ENCODE measurements at regions not wholly inside any gene's neighbourhood (a gene's known extent, or its start where the extent isn't known, plus 50 kb on each side); places are given as distances from the start of the nearest gene placed in this dataset.

DNA sequence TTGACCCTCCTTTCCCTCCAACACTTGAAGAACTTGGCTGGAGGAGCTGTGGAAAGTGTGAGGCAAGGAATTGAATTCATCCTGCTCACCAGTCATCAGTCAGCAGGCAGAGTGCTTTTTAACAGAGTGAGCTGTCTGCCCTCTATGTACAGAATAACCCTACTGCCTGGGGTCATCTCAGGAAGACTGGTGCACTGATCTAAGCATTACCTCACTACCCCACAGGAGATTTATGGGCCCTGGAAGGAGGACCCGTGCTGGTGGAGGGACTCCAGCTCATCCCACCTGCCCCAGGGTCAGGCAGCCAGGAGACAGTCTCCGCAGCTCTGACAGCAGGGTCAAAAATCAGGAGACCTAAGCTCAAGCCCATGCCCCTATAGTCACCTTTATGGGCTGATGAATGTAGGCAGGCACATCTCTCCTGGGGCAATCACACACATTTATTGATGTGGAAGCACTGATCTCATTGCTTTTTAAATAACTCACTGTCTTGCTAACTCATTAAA, 270.8 kb upstream of the SESN3 start:
- no peak for DNase-seq (ENCODE audit: low read depth, low spot score)
- Histone ChIP-seq H3K9ac (ENCODE audit: insufficient read length) (no peak overlapping the region), H3K27ac (no peak overlapping the region), H3K36me3 (ENCODE audit: insufficient read depth, low read length) (no peaks in the 10 kb centered on the region), H3K9me3 (ENCODE audit: low read depth, low read length) (no peaks in the 10 kb centered on the region), H3K4me3 (no peak overlapping the region)
- TF ChIP-seq EZH2 (IDR thresholded peaks at IDR 0.05) = no peak
- no peak for TF ChIP-seq POLR2AphosphoS5 (IDR thresholded peaks at IDR 0.05; ENCODE audit: borderline replicate concordance, low read depth, low read length)
- TF ChIP-seq FOXP2 (optimal IDR thresholded peaks at IDR 0.05; ENCODE audit: control extremely low read depth, extremely low read length, insufficient read depth) = no peak

DNA sequence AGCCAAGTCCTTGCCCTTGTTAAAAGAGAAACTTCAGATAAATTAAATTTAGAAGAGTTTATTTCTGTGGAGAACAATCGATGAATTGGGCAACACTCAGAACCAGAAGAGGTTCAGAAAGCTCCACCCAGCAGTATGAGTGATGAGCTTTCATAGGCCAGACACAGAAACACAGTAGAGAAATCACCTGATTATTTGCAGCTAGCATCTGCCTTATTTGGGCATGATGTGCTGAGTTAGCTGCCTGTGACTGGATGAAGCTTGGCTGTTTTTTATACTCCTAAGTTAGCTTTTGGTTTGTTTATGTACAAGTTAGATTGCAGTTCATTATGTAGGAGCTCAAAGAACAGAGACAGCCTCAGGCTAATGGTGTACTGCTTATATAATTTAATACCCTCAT, 269.5 kb upstream of the SESN3 start:
- TF ChIP-seq POLR2AphosphoS5 (IDR thresholded peaks at IDR 0.05; ENCODE audit: borderline replicate concordance, low read depth, low read length) (no peak), EZH2 (IDR thresholded peaks at IDR 0.05) (no peak), FOXP2 (optimal IDR thresholded peaks at IDR 0.05; ENCODE audit: control extremely low read depth, extremely low read length, insufficient read depth) (no peak)
- Histone ChIP-seq H3K27ac (no peak overlapping the region), H3K36me3 (ENCODE audit: insufficient read depth, low read length) (no peaks in the 10 kb centered on the region), H3K4me3 (no peak overlapping the region), H3K9ac (ENCODE audit: insufficient read length) (no peak overlapping the region), H3K9me3 (ENCODE audit: low read depth, low read length) (no peaks in the 10 kb centered on the region)
- DNase-seq (ENCODE audit: low read depth, low spot score) = no peak

- Histone ChIP-seq H3K4me3 (no peak overlapping the region), H3K9me3 (ENCODE audit: low read depth, low read length) (no peaks in the 10 kb centered on the region), H3K36me3 (ENCODE audit: insufficient read depth, low read length) (no peaks in the 10 kb centered on the region), H3K9ac (ENCODE audit: insufficient read length) (no peak overlapping the region), H3K27ac (no peak overlapping the region)
- TF ChIP-seq FOXP2 (optimal IDR thresholded peaks at IDR 0.05; ENCODE audit: control extremely low read depth, extremely low read length, insufficient read depth) = no peak
- TF ChIP-seq EZH2 (IDR thresholded peaks at IDR 0.05) = no peak
- no peak for TF ChIP-seq POLR2AphosphoS5 (IDR thresholded peaks at IDR 0.05; ENCODE audit: borderline replicate concordance, low read depth, low read length)
- no peak for DNase-seq (ENCODE audit: low read depth, low spot score)
These were observed 268.6 kb upstream of the SESN3 start for GRCh38 chr11:95499516-95500135.

GRCh38 chr11:95498722-95499425, 267.9 kb upstream of the SESN3 start:
- TF ChIP-seq EZH2 (IDR thresholded peaks at IDR 0.05) = no peak
- no peak for TF ChIP-seq FOXP2 (optimal IDR thresholded peaks at IDR 0.05; ENCODE audit: control extremely low read depth, extremely low read length, insufficient read depth)
- no peak for TF ChIP-seq POLR2AphosphoS5 (IDR thresholded peaks at IDR 0.05; ENCODE audit: borderline replicate concordance, low read depth, low read length)
- Histone ChIP-seq H3K36me3 (ENCODE audit: insufficient read depth, low read length) (no peaks in the 10 kb centered on the region), H3K9ac (ENCODE audit: insufficient read length) (no peak overlapping the region), H3K4me3 (no peak overlapping the region), H3K9me3 (ENCODE audit: low read depth, low read length) (no peaks in the 10 kb centered on the region), H3K27ac (no peak overlapping the region)
- no peak for DNase-seq (ENCODE audit: low read depth, low spot score)

GRCh38 chr11:95496901-95497300, 265.9 kb upstream of the SESN3 start:
- Histone ChIP-seq H3K9me3 (ENCODE audit: low read depth, low read length) (no peaks in the 10 kb centered on the region), H3K9ac (ENCODE audit: insufficient read length) (no peak overlapping the region), H3K27ac (no peak overlapping the region), H3K4me3 (no peak overlapping the region), H3K36me3 (ENCODE audit: insufficient read depth, low read length) (no peaks in the 10 kb centered on the region)
- DNase-seq (ENCODE audit: low read depth, low spot score) = no peak
- no peak for TF ChIP-seq FOXP2 (optimal IDR thresholded peaks at IDR 0.05; ENCODE audit: control extremely low read depth, extremely low read length, insufficient read depth)
- no peak for TF ChIP-seq POLR2AphosphoS5 (IDR thresholded peaks at IDR 0.05; ENCODE audit: borderline replicate concordance, low read depth, low read length)
- no peak for TF ChIP-seq EZH2 (IDR thresholded peaks at IDR 0.05)

DNA sequence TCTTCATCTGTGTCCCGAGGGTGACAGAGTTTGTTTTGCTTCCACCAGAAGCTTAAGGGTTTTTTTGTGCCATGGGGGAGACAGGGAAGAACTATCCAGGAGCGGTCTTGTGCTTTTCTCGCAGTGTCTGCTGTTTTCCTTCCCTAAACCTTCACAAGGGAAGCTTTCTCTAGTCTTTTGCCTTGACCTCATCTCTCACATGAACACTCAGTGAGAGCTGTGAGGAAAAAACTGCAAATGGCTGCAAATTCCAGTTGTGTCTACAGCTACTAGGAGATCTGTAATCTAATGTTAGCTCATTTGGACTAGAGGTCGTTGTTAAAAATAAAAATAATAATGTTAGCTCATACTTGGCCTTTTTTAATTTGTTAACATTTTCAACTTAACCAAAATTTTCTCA, 264.7 kb upstream of the SESN3 start:
- no peak overlapping the region for H3K4me3 ChIP-seq
- DNase-seq (ENCODE audit: low read depth, low spot score) = no peak
- TF ChIP-seq POLR2AphosphoS5 (IDR thresholded peaks at IDR 0.05; ENCODE audit: borderline replicate concordance, low read depth, low read length) = no peak
- no peak for TF ChIP-seq EZH2 (IDR thresholded peaks at IDR 0.05)
- no peak for TF ChIP-seq FOXP2 (optimal IDR thresholded peaks at IDR 0.05; ENCODE audit: control extremely low read depth, extremely low read length, insufficient read depth)
- no peak overlapping the region for H3K27ac ChIP-seq
- no peaks in the 10 kb centered on the region for H3K36me3 ChIP-seq (ENCODE audit: insufficient read depth, low read length)
- H3K9me3 ChIP-seq (ENCODE audit: low read depth, low read length) = no peaks in the 10 kb centered on the region; the same call in 1 of the 2 replicates
- H3K9ac ChIP-seq (ENCODE audit: insufficient read length) = no peak overlapping the region

GRCh38 chr11:95494856-95495255, 263.9 kb upstream of the SESN3 start:
- Histone ChIP-seq H3K36me3 (ENCODE audit: insufficient read depth, low read length) (no peaks in the 10 kb centered on the region), H3K9ac (ENCODE audit: insufficient read length) (no peak overlapping the region), H3K27ac (no peak overlapping the region), H3K4me3 (no peak overlapping the region), H3K9me3 (ENCODE audit: low read depth, low read length) (no peaks in the 10 kb centered on the region; the same call in 1 of the 2 replicates)
- TF ChIP-seq FOXP2 (optimal IDR thresholded peaks at IDR 0.05; ENCODE audit: control extremely low read depth, extremely low read length, insufficient read depth) = no peak
- TF ChIP-seq EZH2 (IDR thresholded peaks at IDR 0.05) = no peak
- no peak for TF ChIP-seq POLR2AphosphoS5 (IDR thresholded peaks at IDR 0.05; ENCODE audit: borderline replicate concordance, low read depth, low read length)
- no peak for DNase-seq (ENCODE audit: low read depth, low spot score)

- DNase-seq (ENCODE audit: low read depth, low spot score) = no peak
- Histone ChIP-seq H3K36me3 (ENCODE audit: insufficient read depth, low read length) (no peaks in the 10 kb centered on the region), H3K4me3 (no peak overlapping the region), H3K9ac (ENCODE audit: insufficient read length) (no peak overlapping the region), H3K27ac (no peak overlapping the region), H3K9me3 (ENCODE audit: low read depth, low read length) (no peaks in the 10 kb centered on the region; the same call in 1 of the 2 replicates)
- TF ChIP-seq POLR2AphosphoS5 (IDR thresholded peaks at IDR 0.05; ENCODE audit: borderline replicate concordance, low read depth, low read length) (no peak), EZH2 (IDR thresholded peaks at IDR 0.05) (no peak), FOXP2 (optimal IDR thresholded peaks at IDR 0.05; ENCODE audit: control extremely low read depth, extremely low read length, insufficient read depth) (no peak)
These were observed 263.2 kb upstream of the SESN3 start for GRCh38 chr11:95494167-95494566.

All from SK-N-MC (cell line).